ENCODE measurements at regions not wholly inside any gene's neighbourhood (a gene's known extent, or its start where the extent isn't known, plus 50 kb on each side); places are given as distances from the start of the nearest gene placed in this dataset.
A peak's percentile ranks its signal among the peaks of the same experiment; 100 is the strongest.

- TF ChIP-seq, protein P1, sequence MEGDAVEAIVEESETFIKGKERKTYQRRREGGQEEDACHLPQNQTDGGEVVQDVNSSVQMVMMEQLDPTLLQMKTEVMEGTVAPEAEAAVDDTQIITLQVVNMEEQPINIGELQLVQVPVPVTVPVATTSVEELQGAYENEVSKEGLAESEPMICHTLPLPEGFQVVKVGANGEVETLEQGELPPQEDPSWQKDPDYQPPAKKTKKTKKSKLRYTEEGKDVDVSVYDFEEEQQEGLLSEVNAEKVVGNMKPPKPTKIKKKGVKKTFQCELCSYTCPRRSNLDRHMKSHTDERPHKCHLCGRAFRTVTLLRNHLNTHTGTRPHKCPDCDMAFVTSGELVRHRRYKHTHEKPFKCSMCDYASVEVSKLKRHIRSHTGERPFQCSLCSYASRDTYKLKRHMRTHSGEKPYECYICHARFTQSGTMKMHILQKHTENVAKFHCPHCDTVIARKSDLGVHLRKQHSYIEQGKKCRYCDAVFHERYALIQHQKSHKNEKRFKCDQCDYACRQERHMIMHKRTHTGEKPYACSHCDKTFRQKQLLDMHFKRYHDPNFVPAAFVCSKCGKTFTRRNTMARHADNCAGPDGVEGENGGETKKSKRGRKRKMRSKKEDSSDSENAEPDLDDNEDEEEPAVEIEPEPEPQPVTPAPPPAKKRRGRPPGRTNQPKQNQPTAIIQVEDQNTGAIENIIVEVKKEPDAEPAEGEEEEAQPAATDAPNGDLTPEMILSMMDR (conservative IDR thresholded peaks at IDR 0.05), result no peak
- no peak overlapping the region for H3K27ac ChIP-seq
Observed at GRCh38 chr7:40964610-40965009, 738.3 kb downstream of the INHBA start.

GRCh38 chr7:40959955-40960354 is 742.9 kb downstream of the INHBA start:
- H3K27ac ChIP-seq, result no peak overlapping the region
- TF ChIP-seq, protein P1 (conservative IDR thresholded peaks at IDR 0.05), result no peak

DNA sequence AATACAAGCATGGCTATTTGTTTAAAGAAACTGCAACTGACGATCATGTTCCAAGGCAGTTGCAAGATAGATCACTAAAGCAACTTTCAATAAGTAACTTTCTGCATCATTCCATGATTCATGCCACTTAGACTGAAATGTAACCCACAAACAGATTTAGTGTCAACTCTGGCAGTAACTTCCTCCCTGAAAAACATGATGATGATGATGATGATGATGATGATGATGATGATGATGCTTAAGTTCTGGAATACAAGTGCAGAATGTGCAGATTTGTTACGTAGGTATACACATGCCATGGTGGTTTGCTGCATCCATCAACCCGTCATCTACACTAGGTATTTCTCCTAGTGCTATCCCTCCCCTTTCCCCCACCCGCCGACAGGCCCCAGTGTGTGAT is 754.7 kb downstream of the INHBA start:
- TF ChIP-seq, protein P1 (conservative IDR thresholded peaks at IDR 0.05), result no peak
- H3K27ac ChIP-seq, result peak overlapping the region; percentile 71

DNA sequence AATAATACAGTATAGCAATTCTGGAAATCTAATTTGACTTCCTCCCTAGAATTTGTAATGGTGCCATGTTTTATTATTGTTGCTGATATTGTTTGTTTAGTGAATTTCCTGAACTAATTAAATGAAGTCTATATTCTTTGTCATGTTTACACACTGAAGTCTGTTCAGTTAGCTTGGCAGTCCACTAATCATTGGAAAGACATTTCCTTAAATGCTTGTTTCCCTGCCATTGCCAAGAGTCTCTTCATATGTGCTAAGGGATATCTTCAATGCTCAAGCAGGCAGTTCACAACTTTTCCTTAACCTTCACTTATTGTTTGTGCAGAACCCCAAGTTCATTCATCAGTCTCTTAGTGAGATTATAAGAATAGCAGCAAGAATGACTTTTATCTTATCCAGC is 755.3 kb downstream of the INHBA start:
- TF ChIP-seq, protein P1 (conservative IDR thresholded peaks at IDR 0.05), result no peak
- H3K27ac ChIP-seq, result peak overlapping the region; percentile 71

DNA sequence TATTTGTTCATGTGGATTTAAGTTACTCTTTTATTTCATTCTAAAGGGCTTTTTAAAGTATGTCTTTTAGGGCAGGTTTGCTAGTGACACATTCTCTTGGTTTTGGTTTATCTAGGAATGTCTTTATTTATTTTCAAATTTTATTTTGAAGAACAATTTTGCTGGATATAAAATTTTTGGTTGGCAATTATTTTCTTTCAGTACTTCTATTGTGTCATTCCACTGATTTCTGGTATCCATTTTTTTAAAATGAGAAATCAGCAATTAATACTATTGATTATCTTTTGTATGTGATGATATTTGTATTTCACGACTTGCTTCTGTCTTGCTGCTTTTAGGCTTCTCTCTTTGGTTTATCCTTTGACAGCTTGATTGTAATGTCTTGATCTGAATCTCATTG is 756.3 kb downstream of the INHBA start:
- H3K27ac ChIP-seq, result peak overlapping the region; percentile 71
- TF ChIP-seq, protein P1 (conservative IDR thresholded peaks at IDR 0.05), result no peak

GRCh38 chr7:40945788-40946187 is 757.1 kb downstream of the INHBA start:
- no peak overlapping the region for H3K27ac ChIP-seq
- TF ChIP-seq, protein P1 (conservative IDR thresholded peaks at IDR 0.05), result no peak

DNA sequence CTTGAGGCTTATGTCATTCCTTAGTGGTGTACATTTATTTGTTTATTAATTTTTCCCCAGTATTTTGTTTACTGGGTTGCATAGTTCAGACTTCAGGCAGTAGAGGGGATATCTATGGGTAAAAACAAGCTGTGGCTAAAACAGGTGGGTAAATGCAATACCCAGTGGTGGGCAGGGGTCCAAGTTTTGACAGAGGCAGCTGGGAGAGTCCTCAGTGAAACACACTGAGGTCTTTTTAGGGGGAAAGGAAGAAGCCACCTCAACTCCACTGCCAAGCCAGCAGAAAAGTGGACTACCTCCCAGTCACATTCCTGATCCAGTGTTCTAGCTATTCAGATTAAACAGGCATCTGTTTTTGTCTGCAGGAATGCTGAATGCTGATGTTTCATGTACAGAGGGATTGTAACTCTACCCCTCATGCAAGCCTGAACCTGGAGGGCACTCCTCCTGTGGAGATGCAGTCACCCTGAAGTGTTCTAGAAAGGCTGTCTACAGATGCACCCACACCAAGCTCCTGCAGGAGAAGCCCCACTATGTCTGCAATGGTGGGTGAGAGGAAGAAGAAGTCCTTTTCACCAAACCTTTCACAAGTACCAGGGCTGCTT is 757.8 kb downstream of the INHBA start:
- TF ChIP-seq, protein P1 (conservative IDR thresholded peaks at IDR 0.05), result no peak

More for the DNA sequence above, 757.8 kb downstream of the INHBA start:
- no peak overlapping the region for H3K27ac ChIP-seq
